Thoracic aorta (tissue), 2 donors: ENCODE measurements at regions not wholly inside any gene's neighbourhood (a gene's known extent, or its start where the extent isn't known, plus 50 kb on each side); places are given as distances from the start of the nearest gene placed in this dataset.
A peak's percentile ranks its signal among the peaks of the same experiment; 100 is the strongest.

ENCODE experiments used
- ATAC-seq: fragments of 150-250 bp; one replicate; pipeline ENCODE4 v1.8.0; 2017; ENCODE audit warnings: low read depth; ENCODE audit not compliant: insufficient number of reproducible peaks, low FRiP score
- DNase-seq: peaks from one replicate; pipeline ENCODE4 v3.0.0-alpha.2; 2020; ENCODE audit warnings: low spot score
- H3K27ac ChIP-seq, 2 donors: fragments of 200-600 bp; sonication (generic); 1 replicate in 1 of 2; 2 replicates in 1 of 2; pipeline ENCODE4 v1.5.1; 2016; ENCODE audit warnings: mild to moderate bottlenecking in 2 of 2, moderate library complexity in 2 of 2
- H3K27me3 ChIP-seq: fragments of 200-600 bp; sonication (generic); replicated peaks from 2 replicates; pipeline ENCODE4 v1.6.0; 2016; ENCODE audit warnings: mild to moderate bottlenecking; ENCODE audit not compliant: insufficient read depth
- H3K36me3 ChIP-seq: fragments of 200-600 bp; sonication (generic); one replicate; pipeline ENCODE4 v1.5.1; 2016
- H3K4me1 ChIP-seq, 2 donors: fragments of 200-600 bp; sonication (generic); 1 replicate in 1 of 2; 2 replicates in 1 of 2; pipeline versions ENCODE4 v1.5.1 to v1.6.0; 2016; ENCODE audit warnings: low read depth in 2 of 2, mild to moderate bottlenecking in 1 of 2; ENCODE audit not compliant: control insufficient read depth in 1 of 2
- H3K4me3 ChIP-seq: fragments of 200-600 bp; sonication (generic); 2 replicates; pipeline ENCODE4 v1.5.1; 2016; ENCODE audit warnings: mild to moderate bottlenecking
- H3K9me3 ChIP-seq: fragments of 200-600 bp; sonication (generic); 2 replicates; pipeline ENCODE4 v1.5.1; 2016
- CTCF ChIP-seq: fragments of 200-600 bp; sonication (generic); IDR thresholded peaks from one replicate; pipeline ENCODE4 v1.5.1; 2019; ENCODE audit warnings: antibody characterized with exemption

- DNase-seq (no peak), ATAC-seq (no peak)
- Histone ChIP-seq H3K4me1 (no peaks in the 10 kb centered on the region), H3K4me3 (peak overlapping the region; percentile 9), H3K27me3 (no peaks in the 10 kb centered on the region), H3K27ac (no peak overlapping the region), H3K36me3 (no peaks in the 10 kb centered on the region), H3K9me3 (no peaks in the 10 kb centered on the region)
- no peak for TF ChIP-seq CTCF
These were observed 405.5 kb upstream of the PSMD7 start for GRCh38 chr16:73891129-73891542.

DNA sequence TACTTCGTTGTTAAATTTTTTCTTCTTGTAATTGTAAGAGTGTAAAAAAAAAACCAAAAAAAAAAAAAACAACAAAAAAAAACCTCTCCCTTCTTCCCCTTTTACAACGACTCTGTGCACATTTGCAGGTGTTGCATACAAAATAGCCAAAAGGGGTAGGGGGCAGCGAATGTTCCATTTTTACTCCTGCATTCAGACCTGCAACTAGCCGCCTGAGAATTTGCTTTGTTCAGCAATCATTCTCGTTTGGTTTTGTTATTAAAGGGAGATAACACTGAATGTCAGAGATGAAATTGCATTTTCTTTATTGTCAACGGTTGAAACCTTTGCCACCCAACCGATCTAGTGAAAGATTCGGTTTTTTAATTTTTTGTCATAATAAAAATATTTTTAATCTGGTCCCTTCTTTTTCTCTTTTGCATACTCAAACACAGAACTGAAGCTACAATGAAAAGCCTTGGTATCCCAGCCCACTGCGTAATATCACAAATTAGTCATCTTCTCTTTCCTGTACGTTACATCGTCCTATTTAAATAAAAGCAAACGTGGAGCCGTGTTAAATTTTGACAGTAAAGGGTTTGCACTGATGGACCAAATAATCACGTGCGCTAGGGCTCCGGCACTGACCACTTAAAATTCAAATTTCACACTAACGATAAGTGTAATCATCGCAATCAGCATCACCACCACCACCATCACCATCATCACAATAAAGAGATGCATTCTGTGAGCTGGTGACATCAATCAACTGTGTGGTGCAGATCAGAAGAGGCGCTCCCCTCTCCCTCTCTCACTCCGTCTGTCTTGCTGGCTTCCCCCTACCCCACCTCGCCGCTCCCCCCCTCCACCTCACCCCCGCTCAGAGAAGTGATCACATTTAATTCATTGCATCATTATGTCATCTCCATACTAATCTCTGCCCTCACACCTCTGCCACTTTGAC is 406.2 kb upstream of the PSMD7 start:
- H3K4me1 ChIP-seq: no peaks in the 10 kb centered on the region
- no peak for ATAC-seq
- no peaks in the 10 kb centered on the region for H3K27me3 ChIP-seq
- H3K27ac ChIP-seq: no peak overlapping the region
- no peaks in the 10 kb centered on the region for H3K9me3 ChIP-seq
- no peaks in the 10 kb centered on the region for H3K36me3 ChIP-seq
- H3K4me3 ChIP-seq: peak overlapping the region; percentile 9
- no peak for TF ChIP-seq CTCF
- DNase-seq: no peak

DNA sequence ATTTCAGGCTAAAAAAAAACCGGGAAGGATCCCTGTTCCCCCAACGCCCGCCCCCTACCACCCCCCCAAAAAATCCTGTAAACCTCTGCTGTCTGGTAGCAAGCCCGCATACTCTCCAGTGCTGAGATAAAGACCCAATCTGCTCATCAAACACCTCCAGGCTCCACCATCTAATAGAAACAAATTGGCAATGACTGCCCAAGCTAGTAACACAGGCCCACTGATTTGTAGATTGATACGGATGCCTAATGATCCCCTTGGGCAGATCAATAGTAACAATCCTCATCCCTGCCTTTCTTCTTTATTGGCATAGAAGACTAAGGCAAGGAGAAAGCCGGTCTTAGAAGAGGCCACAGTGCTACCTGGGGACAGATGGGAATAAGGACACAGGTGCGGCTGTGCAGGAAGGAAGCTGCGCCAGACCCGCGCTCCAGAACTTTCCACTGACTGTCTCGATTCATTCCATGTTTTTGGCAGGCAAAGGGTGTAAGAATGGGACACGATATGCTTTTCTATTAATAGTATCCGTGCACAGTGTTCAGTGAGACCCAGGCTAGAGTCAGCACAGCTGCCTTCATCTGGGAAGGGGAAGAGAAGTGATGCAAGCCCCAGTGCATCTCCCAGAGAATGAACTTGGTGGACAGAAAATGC is 407.6 kb upstream of the PSMD7 start:
- ATAC-seq (no peak), DNase-seq (no peak)
- Histone ChIP-seq H3K27me3 (no peaks in the 10 kb centered on the region), H3K36me3 (no peaks in the 10 kb centered on the region), H3K27ac (no peak overlapping the region), H3K4me3 (no peak overlapping the region), H3K4me1 (no peaks in the 10 kb centered on the region), H3K9me3 (no peaks in the 10 kb centered on the region)
- TF ChIP-seq CTCF: no peak

GRCh38 chr16:73887911-73888310 is 408.7 kb upstream of the PSMD7 start:
- no peak for TF ChIP-seq CTCF
- no peak for ATAC-seq
- Histone ChIP-seq H3K27me3 (no peaks in the 10 kb centered on the region), H3K9me3 (no peaks in the 10 kb centered on the region), H3K4me1 (no peaks in the 10 kb centered on the region), H3K36me3 (no peaks in the 10 kb centered on the region), H3K4me3 (no peak overlapping the region), H3K27ac (no peak overlapping the region)
- DNase-seq: no peak

GRCh38 chr16:73886426-73886825 is 410.2 kb upstream of the PSMD7 start:
- Histone ChIP-seq H3K36me3 (no peaks in the 10 kb centered on the region), H3K9me3 (no peaks in the 10 kb centered on the region), H3K4me1 (no peaks in the 10 kb centered on the region), H3K27ac (no peak overlapping the region), H3K27me3 (no peaks in the 10 kb centered on the region), H3K4me3 (no peak overlapping the region)
- TF ChIP-seq CTCF: no peak
- no peak for ATAC-seq
- DNase-seq: no peak
